Vagina (tissue), 2 donors: ENCODE measurements at regions not wholly inside any gene's neighbourhood (a gene's known extent, or its start where the extent isn't known, plus 50 kb on each side); places are given as distances from the start of the nearest gene placed in this dataset.

Source experiments
- DNase-seq, 2 donors: peaks; one replicate each; pipeline ENCODE4 v3.0.0-alpha.2; 2017; ENCODE audit errors: extremely low spot score in 2 of 2
- H3K27ac ChIP-seq: fragments of 200-600 bp; sonication (generic); one replicate; pipeline ENCODE4 v1.5.1; 2019
- H3K27me3 ChIP-seq: fragments of 200-600 bp; sonication (generic); one replicate; pipeline ENCODE4 v1.5.1; 2019
- H3K36me3 ChIP-seq, 2 donors: fragments of 200-600 bp; sonication (generic); one replicate each; pipeline ENCODE4 v1.5.1; 2017 to 2019
- H3K4me1 ChIP-seq: fragments of 200-600 bp; sonication (generic); one replicate; pipeline ENCODE4 v1.5.1; 2019
- H3K4me3 ChIP-seq, 2 donors: fragments of 200-600 bp; sonication (generic); 1 replicate in 1 of 2; 2 replicates in 1 of 2; pipeline ENCODE4 v1.5.1; 2016 to 2019
- H3K9me3 ChIP-seq: fragments of 200-600 bp; sonication (generic); one replicate; pipeline ENCODE4 v1.5.1; 2019
- CTCF ChIP-seq, 3 experiments: fragments of 450-650 bp in 2 of 3; fragments of 200-600 bp in 1 of 3; sonication (generic) in 1 of 3; IDR thresholded peaks; one replicate each; pipeline ENCODE4 v1.5.1; 2017 to 2019; ENCODE audit warnings: antibody characterized with exemption in 3 of 3, mild to moderate bottlenecking in 2 of 3, moderate library complexity in 2 of 3
- POLR2A ChIP-seq, 2 donors: fragments of 450-650 bp; IDR thresholded peaks; one replicate each; pipeline ENCODE4 v1.6.1; 2017; ENCODE audit warnings: antibody characterized with exemption in 2 of 2, mild to moderate bottlenecking in 2 of 2, moderate library complexity in 2 of 2
- POLR2AphosphoS5 ChIP-seq, 2 donors: sonication (generic); formaldehyde crosslinking; IDR thresholded peaks; one replicate each; pipeline ENCODE4 v1.9.0; 2017; ENCODE audit warnings: antibody characterized with exemption in 2 of 2, mild to moderate bottlenecking in 2 of 2, low read depth in 1 of 2; ENCODE audit not compliant: insufficient read depth in 1 of 2
- intact Hi-C: fragments of 100-400 bp; cut with DNase I; formaldehyde crosslinking; loops from one replicate; pipeline ENCODE4 v1.15.1; 2023

- no peaks in the 10 kb centered on the region for H3K9me3 ChIP-seq
- intact Hi-C loops: no loop called here
- no peaks in the 10 kb centered on the region for H3K36me3 ChIP-seq
- H3K27ac ChIP-seq: no peak overlapping the region
- no peak overlapping the region for H3K4me3 ChIP-seq
- no peaks in the 10 kb centered on the region for H3K4me1 ChIP-seq
- TF ChIP-seq POLR2AphosphoS5 (IDR thresholded peaks at IDR 0.05; ENCODE audit: insufficient read depth in 1 of 2, low read depth in 1 of 2) (no peak), CTCF (IDR thresholded peaks at IDR 0.05) (no peak), POLR2A (IDR thresholded peaks at IDR 0.05) (no peak)
- H3K27me3 ChIP-seq: no peaks in the 10 kb centered on the region
- DNase-seq: no peak
Observed at GRCh38 chr7:153541903-153542302, 510.3 kb upstream of the DPP6 start.

GRCh38 chr7:153543232-153543631 lies 509.0 kb upstream of the DPP6 start:
- DNase-seq: no peak
- Histone ChIP-seq H3K27me3 (no peaks in the 10 kb centered on the region), H3K9me3 (no peaks in the 10 kb centered on the region), H3K4me3 (no peak overlapping the region), H3K4me1 (no peaks in the 10 kb centered on the region), H3K27ac (no peak overlapping the region), H3K36me3 (no peaks in the 10 kb centered on the region)
- intact Hi-C loops: no loop called here
- TF ChIP-seq POLR2AphosphoS5 (IDR thresholded peaks at IDR 0.05; ENCODE audit: insufficient read depth in 1 of 2, low read depth in 1 of 2) (no peak), POLR2A (IDR thresholded peaks at IDR 0.05) (no peak), CTCF (IDR thresholded peaks at IDR 0.05) (no peak)

GRCh38 chr7:153550173-153550572 lies 502.0 kb upstream of the DPP6 start:
- Histone ChIP-seq H3K9me3 (no peaks in the 10 kb centered on the region), H3K36me3 (no peaks in the 10 kb centered on the region)
- intact Hi-C loops: no loop called here

GRCh38 chr7:153564391-153564790 lies 487.8 kb upstream of the DPP6 start:
- no peak for TF ChIP-seq POLR2A (IDR thresholded peaks at IDR 0.05)
- no peak for TF ChIP-seq POLR2AphosphoS5 (IDR thresholded peaks at IDR 0.05; ENCODE audit: insufficient read depth in 1 of 2, low read depth in 1 of 2)
- TF ChIP-seq CTCF (IDR thresholded peaks at IDR 0.05): no peak
- H3K27ac ChIP-seq: no peak overlapping the region
- no peaks in the 10 kb centered on the region for H3K9me3 ChIP-seq

More at GRCh38 chr7:153550173-153550572, 502.0 kb upstream of the DPP6 start:
- no peaks in the 10 kb centered on the region for H3K4me1 ChIP-seq
- no peak overlapping the region for H3K4me3 ChIP-seq
- no peaks in the 10 kb centered on the region for H3K27me3 ChIP-seq
- no peak for DNase-seq
- TF ChIP-seq POLR2AphosphoS5 (IDR thresholded peaks at IDR 0.05; ENCODE audit: insufficient read depth in 1 of 2, low read depth in 1 of 2) (no peak), CTCF (IDR thresholded peaks at IDR 0.05) (no peak), POLR2A (IDR thresholded peaks at IDR 0.05) (no peak)
- no peak overlapping the region for H3K27ac ChIP-seq

GRCh38 chr7:153566324-153566723 lies 485.9 kb upstream of the DPP6 start:
- Histone ChIP-seq H3K36me3 (no peaks in the 10 kb centered on the region), H3K27ac (no peak overlapping the region), H3K4me1 (no peaks in the 10 kb centered on the region), H3K4me3 (no peak overlapping the region), H3K9me3 (no peaks in the 10 kb centered on the region), H3K27me3 (no peaks in the 10 kb centered on the region)
- DNase-seq: no peak
- intact Hi-C loops: no loop called here
- TF ChIP-seq POLR2AphosphoS5 (IDR thresholded peaks at IDR 0.05; ENCODE audit: insufficient read depth in 1 of 2, low read depth in 1 of 2): no peak
- TF ChIP-seq CTCF (IDR thresholded peaks at IDR 0.05): no peak

More at GRCh38 chr7:153564391-153564790, 487.8 kb upstream of the DPP6 start:
- Histone ChIP-seq H3K4me3 (no peak overlapping the region), H3K27me3 (no peaks in the 10 kb centered on the region), H3K36me3 (no peaks in the 10 kb centered on the region), H3K4me1 (no peaks in the 10 kb centered on the region)
- intact Hi-C loops: no loop called here
- no peak for DNase-seq
